SK-N-SH (cell line): ENCODE measurements at regions not wholly inside any gene's neighbourhood (a gene's known extent, or its start where the extent isn't known, plus 50 kb on each side); places are given as distances from the start of the nearest gene placed in this dataset.
A peak's percentile ranks its signal among the peaks of the same experiment; 100 is the strongest.

Source experiments
- CTCF ChIA-PET: fragments of 300-600, 350-600 bp; formaldehyde crosslinking; extraction: SDS; loops from one replicate; lab custom pipeline; 2021; lab: Yijun Ruan, JAX
- POLR2A ChIA-PET: fragments of 350-600 bp; sonication (Branson Sonifier 250); formaldehyde crosslinking; extraction: SDS; loops from one replicate; lab custom pipeline; 2020; ENCODE audit warnings: antibody characterized with exemption, inconsistent platforms; lab: Yijun Ruan, JAX
- DNase-seq: peaks from one replicate; pipeline ENCODE4 v3.0.0; 2012
- H2AFZ ChIP-seq: fragments of 200-600 bp; sonication (generic); 2 replicates; pipeline ENCODE4 v1.8.1; 2016; ENCODE audit warnings: antibody characterized with exemption, mild to moderate bottlenecking, low read depth
- H3F3A ChIP-seq: fragments of 200-600 bp; sonication (generic); replicated peaks from 2 replicates; pipeline ENCODE3; 2016; ENCODE audit warnings: antibody characterized with exemption, mild to moderate bottlenecking; ENCODE audit not compliant: insufficient read depth
- H3K27ac ChIP-seq, 2 experiments: fragments of 200-500 bp in 1 of 2; fragments of 200-600 bp in 1 of 2; sonication (Bioruptor generic) in 1 of 2; sonication (generic), shearing (Covaris generic) in 1 of 2; 2 replicates each; pipeline versions ENCODE4 v1.5.1 to v1.6.1; 2014 to 2016; ENCODE audit warnings: low read depth in 2 of 2, inconsistent platforms in 1 of 2, low read length in 1 of 2, mild to moderate bottlenecking in 1 of 2, mixed read lengths in 1 of 2
- H3K27me3 ChIP-seq: fragments of 200-600 bp; sonication (generic), shearing (Covaris generic); 2 replicates; pipeline ENCODE4 v1.6.1; 2016; ENCODE audit warnings: mixed run types; ENCODE audit not compliant: insufficient read depth
- H3K36me3 ChIP-seq, 2 experiments: fragments of 200-500 bp in 1 of 2; fragments of 200-600 bp in 1 of 2; sonication (Bioruptor generic) in 1 of 2; sonication (generic) in 1 of 2; replicated peaks in 1 of 2; 2 replicates each; pipeline versions ENCODE3 to v1.5.1; 2014 to 2016; ENCODE audit warnings: low read length in 1 of 2, mild to moderate bottlenecking in 1 of 2; ENCODE audit not compliant: insufficient read depth in 2 of 2, control insufficient read depth in 1 of 2
- H3K4me1 ChIP-seq, 2 experiments: fragments of 200-500 bp in 1 of 2; fragments of 200-600 bp in 1 of 2; sonication (Bioruptor generic) in 1 of 2; sonication (generic), shearing (Covaris generic) in 1 of 2; 2 replicates each; pipeline versions ENCODE4 v1.5.1 to v1.6.1; 2014 to 2016; ENCODE audit warnings: low read depth in 1 of 2, low read length in 1 of 2, mixed run types in 1 of 2; ENCODE audit not compliant: insufficient read depth in 2 of 2, control insufficient read depth in 1 of 2
- H3K4me2 ChIP-seq: fragments of 200-600 bp; sonication (generic), shearing (Covaris generic); 2 replicates; pipeline ENCODE4 v1.6.1; 2017; ENCODE audit warnings: mixed run types
- H3K4me3 ChIP-seq, 2 experiments: fragments of 200-500 bp in 1 of 2; fragments of 200-600 bp in 1 of 2; sonication (Bioruptor generic) in 1 of 2; sonication (generic), shearing (Covaris generic) in 1 of 2; 2 replicates each; pipeline versions ENCODE4 v1.5.1 to v1.8.1; 2014 to 2016; ENCODE audit warnings: low read depth in 2 of 2, inconsistent platforms in 1 of 2, low read length in 1 of 2, mild to moderate bottlenecking in 1 of 2, mixed read lengths in 1 of 2, moderate library complexity in 1 of 2
- H3K79me2 ChIP-seq: fragments of 200-600 bp; sonication (generic); 2 replicates; pipeline ENCODE4 v1.8.1; 2017; ENCODE audit warnings: mild to moderate bottlenecking; ENCODE audit not compliant: insufficient read depth
- H3K9ac ChIP-seq: fragments of 200-600 bp; sonication (generic); 2 replicates; pipeline ENCODE4 v1.6.1; 2017; ENCODE audit warnings: mixed run types
- H3K9me2 ChIP-seq: fragments of 200-600 bp; sonication (generic); 2 replicates; pipeline ENCODE4 v1.6.1; 2017; ENCODE audit warnings: mixed run types
- H3K9me3 ChIP-seq: fragments of 200-600 bp; sonication (generic); 2 replicates; pipeline ENCODE4 v1.6.1; 2017; ENCODE audit warnings: mixed run types, mild to moderate bottlenecking, moderate library complexity
- H4K20me1 ChIP-seq: fragments of 200-600 bp; sonication (generic); 2 replicates; pipeline ENCODE4 v1.6.1; 2017; ENCODE audit warnings: mild to moderate bottlenecking, mixed run types; ENCODE audit not compliant: insufficient read depth
- CTCF ChIP-seq: fragments of 200-600 bp; sonication (generic); IDR thresholded peaks from 2 replicates; pipeline ENCODE4 v1.6.1; 2017; ENCODE audit warnings: antibody characterized with exemption, mild to moderate bottlenecking, moderate library complexity
- EP300 ChIP-seq, 2 experiments: IDR thresholded peaks; 2 replicates each; pipeline versions ENCODE4 v1.4.0 to v1.6.1; 2012; ENCODE audit warnings: borderline replicate concordance in 1 of 2, low read depth in 1 of 2, low read length in 1 of 2
- EZH2phosphoT487 ChIP-seq: fragments of 200-600 bp; sonication (generic); IDR thresholded peaks from 2 replicates; pipeline ENCODE4 v1.6.1; 2017; ENCODE audit warnings: low read depth, mixed run types, mild to moderate bottlenecking, antibody characterized with exemption, moderate library complexity, borderline replicate concordance
- FOXJ3 ChIP-seq: sonication (generic); formaldehyde crosslinking; IDR thresholded peaks from 2 replicates; pipeline ENCODE4 v1.5.1; 2020; ENCODE audit warnings: mild to moderate bottlenecking, missing genetic modification reagents
- GABPA ChIP-seq: IDR thresholded peaks from 2 replicates; pipeline ENCODE4 v1.4.0; 2012; ENCODE audit warnings: low read depth, mild to moderate bottlenecking
- JUND ChIP-seq: IDR thresholded peaks from 2 replicates; pipeline ENCODE4 v1.4.0; 2012
- MEF2A ChIP-seq: IDR thresholded peaks from 2 replicates; pipeline ENCODE4 v1.4.0; 2012; ENCODE audit warnings: low read depth, borderline replicate concordance
- MXI1 ChIP-seq: IDR thresholded peaks from 2 replicates; pipeline ENCODE4 v1.6.1; 2012; ENCODE audit warnings: mild to moderate bottlenecking, low read depth, low read length, improper control_type of control experiment
- NFIC ChIP-seq: IDR thresholded peaks from 2 replicates; pipeline ENCODE4 v1.4.0; 2012; ENCODE audit warnings: borderline replicate concordance
- NRF1 ChIP-seq: IDR thresholded peaks from 2 replicates; pipeline ENCODE4 v1.6.1; 2012; ENCODE audit warnings: low read depth, mild to moderate bottlenecking, low read length
- RAD21 ChIP-seq: IDR thresholded peaks from 2 replicates; pipeline ENCODE4 v1.6.1; 2012; ENCODE audit warnings: mild to moderate bottlenecking, low read length
- RFX5 ChIP-seq: IDR thresholded peaks from 2 replicates; pipeline ENCODE4 v1.6.1; 2012; ENCODE audit warnings: mild to moderate bottlenecking, improper control_type of control experiment, low read length
- RXRA ChIP-seq: IDR thresholded peaks from 2 replicates; pipeline ENCODE4 v1.4.0; 2012; ENCODE audit warnings: low read depth, mild to moderate bottlenecking, borderline replicate concordance
- SMC3 ChIP-seq: IDR thresholded peaks from 2 replicates; pipeline ENCODE4 v1.6.1; 2012; ENCODE audit warnings: low read depth, low read length, improper control_type of control experiment
- TCF12 ChIP-seq: IDR thresholded peaks from 2 replicates; pipeline ENCODE4 v1.4.0; 2012
- TEAD4 ChIP-seq: IDR thresholded peaks from 2 replicates; pipeline ENCODE4 v1.4.0; 2012; ENCODE audit warnings: mild to moderate bottlenecking, borderline replicate concordance; ENCODE audit not compliant: insufficient read depth
- YY1 ChIP-seq: IDR thresholded peaks from 2 replicates; pipeline ENCODE4 v1.4.0; 2012; ENCODE audit warnings: low read depth, mild to moderate bottlenecking
- WGBS: methylation state at CpG from one replicate; pipeline ENCODE4 v1.1.6; 2017; ENCODE audit warnings: low lambda C conversion rate; 5-methylcytosine and 5-hydroxymethylcytosine counted together
- TF ChIP-seq, protein P1 (sequence below): IDR thresholded peaks from 2 replicates; pipeline ENCODE4 v1.4.0; 2012; ENCODE audit warnings: low read depth

DNA sequence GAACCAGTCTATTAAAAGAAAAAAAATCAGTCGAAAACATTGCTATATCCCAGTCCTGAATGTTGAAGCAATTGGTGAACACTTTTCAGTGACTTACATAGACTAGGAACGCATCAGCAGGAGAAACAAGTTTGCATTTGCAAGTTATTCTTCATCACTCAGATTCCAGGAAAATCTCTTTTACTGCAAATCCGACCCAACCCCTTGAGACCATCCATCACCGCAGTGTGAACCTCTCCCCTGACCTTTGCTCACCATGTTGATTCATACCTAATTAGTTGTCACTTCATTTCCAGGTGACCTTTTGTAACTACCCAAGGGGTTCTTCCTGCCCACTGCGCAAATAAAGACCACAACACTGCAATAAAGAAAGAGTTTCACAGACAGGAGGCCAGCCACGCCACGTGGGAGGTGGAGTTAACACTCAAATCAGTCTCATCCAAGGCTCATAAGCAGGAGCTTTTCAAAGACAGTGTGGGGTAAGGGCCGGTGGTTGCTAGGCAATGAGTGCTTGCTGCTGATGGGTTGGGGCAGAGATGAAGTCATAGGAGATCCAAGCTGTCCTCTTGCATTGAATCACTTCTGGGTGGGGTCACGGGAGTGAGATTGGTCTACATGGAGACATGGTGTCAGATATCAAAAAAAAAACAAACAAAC lies 241.3 kb upstream of the TMEM132C start:
- Histone ChIP-seq H4K20me1 (no peaks in the 10 kb centered on the region), H3K9me3 (no peaks in the 10 kb centered on the region), H3K9ac (no peak overlapping the region), H3F3A (no peaks in the 10 kb centered on the region), H3K79me2 (no peaks in the 10 kb centered on the region), H3K4me1 (no peaks in the 10 kb centered on the region), H3K4me2 (no peak overlapping the region), H3K27me3 (no peaks in the 10 kb centered on the region), H2AFZ (no peak overlapping the region), H3K4me3 (peak overlapping the region in 1 of 2 experiments; percentile 23; a peak in 1 of 4 replicates), H3K9me2 (no peaks in the 10 kb centered on the region), H3K27ac (no peak overlapping the region), H3K36me3 (no peaks in the 10 kb centered on the region)
- no peak for DNase-seq
- 19% methylated on average over 9 of the region's 9 CpGs for WGBS
- TF ChIP-seq EP300 (IDR thresholded peaks at IDR 0.05; ENCODE audit: borderline replicate concordance in 1 of 2, low read depth in 1 of 2, low read length in 1 of 2), result no peak
- TF ChIP-seq CTCF, result no peak
- TF ChIP-seq GABPA, result no peak
- no peak for TF ChIP-seq TEAD4
- TF ChIP-seq MXI1, result no peak
- no peak for TF ChIP-seq FOXJ3 (CRISPR knock-in tag)
- TF ChIP-seq NRF1, result no peak
- no peak for TF ChIP-seq MEF2A
- TF ChIP-seq YY1, result no peak
- no peak for TF ChIP-seq TCF12
- no peak for TF ChIP-seq RAD21
- no peak for TF ChIP-seq RFX5
- no peak for TF ChIP-seq EZH2phosphoT487
- TF ChIP-seq, protein P1, sequence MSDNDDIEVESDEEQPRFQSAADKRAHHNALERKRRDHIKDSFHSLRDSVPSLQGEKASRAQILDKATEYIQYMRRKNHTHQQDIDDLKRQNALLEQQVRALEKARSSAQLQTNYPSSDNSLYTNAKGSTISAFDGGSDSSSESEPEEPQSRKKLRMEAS, result no peak
- POLR2A ChIA-PET, result no interaction called here
- CTCF ChIA-PET, result interaction anchor here (1.2 kb wide), 1 partner anchor 44 kb away, joined by 3 read pairs; no protein-coding TSS in a partner anchor

- WGBS, result 13% methylated on average over 6 of the region's 6 CpGs
- Histone ChIP-seq H3K9me3 (no peaks in the 10 kb centered on the region), H3K27ac (no peak overlapping the region), H3K4me1 (no peaks in the 10 kb centered on the region), H3K4me2 (no peak overlapping the region), H3K4me3 (no peak overlapping the region), H2AFZ (no peak overlapping the region), H3K27me3 (no peaks in the 10 kb centered on the region), H4K20me1 (no peaks in the 10 kb centered on the region), H3K36me3 (no peaks in the 10 kb centered on the region), H3K79me2 (no peaks in the 10 kb centered on the region), H3F3A (no peaks in the 10 kb centered on the region), H3K9ac (no peak overlapping the region), H3K9me2 (no peaks in the 10 kb centered on the region)
- no peak for DNase-seq
- CTCF ChIA-PET, result interaction anchor here (0.8 to 1.0 kb wide), 2 partner anchors 11 kb away, joined by 3 read pairs; no protein-coding TSS in a partner anchor
- TF ChIP-seq SMC3 (no peak), TCF12 (no peak), EZH2phosphoT487 (no peak), RXRA (no peak), RFX5 (no peak), JUND (no peak), NFIC (no peak)
- POLR2A ChIA-PET, result no interaction called here
These were observed 240.0 kb upstream of the TMEM132C start for GRCh38 chr12:128026696-128027574.
